DLD1 (cell line): ENCODE measurements at regions not wholly inside any gene's neighbourhood (a gene's known extent, or its start where the extent isn't known, plus 50 kb on each side); places are given as distances from the start of the nearest gene placed in this dataset.

ENCODE experiments used
- in situ Hi-C: cut with HindIII; loops from 2 replicates; pipeline ENCODE4 v1.10.0; 2017; ENCODE audit warnings: low sequenced_read_pairs

- in situ Hi-C loops: no loop called here
These were observed 292.5 kb downstream of the ETAA1 start for GRCh38 chr2:67689651-67690050.

DNA sequence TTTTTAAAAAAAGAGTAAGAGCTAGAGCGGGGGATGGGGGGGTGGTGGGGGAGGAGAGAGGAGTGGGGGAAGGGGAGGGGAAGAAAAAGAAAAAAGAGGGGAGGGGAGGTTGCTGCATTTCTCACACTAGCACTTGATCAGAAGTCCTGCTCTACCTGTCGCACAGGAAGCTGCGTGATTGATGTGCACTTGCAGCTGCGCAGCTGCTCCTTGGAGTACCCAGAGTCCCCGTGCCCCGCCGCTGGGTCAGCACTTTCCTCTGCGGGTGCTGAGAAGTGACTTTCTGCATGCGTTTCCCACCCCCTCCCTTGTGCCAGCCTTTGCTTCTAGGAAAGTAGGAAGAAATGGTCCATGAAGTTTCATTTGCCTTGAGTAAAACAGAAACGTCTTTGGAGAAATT lies 297.3 kb downstream of the ETAA1 start:
- in situ Hi-C loops: no loop called here

GRCh38 chr2:67701011-67701410 lies 303.9 kb downstream of the ETAA1 start:
- in situ Hi-C loops: no loop called here

- in situ Hi-C loops: no loop called here
These were observed 305.2 kb downstream of the ETAA1 start for GRCh38 chr2:67702284-67702683.

GRCh38 chr2:67702937-67703336 lies 305.8 kb downstream of the ETAA1 start:
- in situ Hi-C loops: no loop called here

DNA sequence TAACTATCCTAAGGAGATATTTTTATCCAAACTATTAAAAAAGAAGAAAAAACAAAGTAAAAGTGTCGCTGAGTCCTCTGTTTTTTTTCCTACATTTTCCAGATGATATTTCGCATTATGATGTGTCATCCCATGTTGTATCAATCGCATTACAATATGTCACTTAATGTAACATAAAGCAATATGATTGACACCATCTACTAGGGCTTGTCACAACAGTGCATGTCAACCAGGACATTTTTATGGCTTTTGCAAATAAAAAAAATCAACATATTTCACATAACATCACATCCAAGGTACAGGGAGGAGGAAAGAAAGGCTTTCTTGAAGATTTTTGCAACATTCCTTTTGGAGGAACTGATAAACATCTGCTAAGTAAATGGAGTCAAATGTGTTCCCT lies 308.9 kb downstream of the ETAA1 start:
- in situ Hi-C loops: no loop called here

DNA sequence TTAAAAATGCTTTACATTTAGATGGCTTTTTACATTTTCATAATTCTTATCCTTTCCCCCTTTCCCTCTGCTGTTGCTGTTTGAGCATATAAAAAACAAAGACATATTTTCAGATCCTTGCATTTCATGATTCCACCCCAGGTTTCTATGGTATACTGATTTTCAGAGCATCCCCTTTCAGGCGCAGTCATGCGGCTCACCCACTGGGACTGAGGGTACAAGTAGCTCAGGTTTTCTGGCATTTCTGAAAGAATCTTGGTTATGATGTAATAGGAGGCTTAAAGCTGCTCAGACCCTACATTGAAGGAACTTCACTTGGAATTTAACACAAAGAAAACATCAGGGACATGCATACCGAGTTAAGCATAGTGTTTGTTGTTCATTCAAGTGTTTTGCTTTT lies 310.8 kb downstream of the ETAA1 start:
- in situ Hi-C loops: no loop called here

DNA sequence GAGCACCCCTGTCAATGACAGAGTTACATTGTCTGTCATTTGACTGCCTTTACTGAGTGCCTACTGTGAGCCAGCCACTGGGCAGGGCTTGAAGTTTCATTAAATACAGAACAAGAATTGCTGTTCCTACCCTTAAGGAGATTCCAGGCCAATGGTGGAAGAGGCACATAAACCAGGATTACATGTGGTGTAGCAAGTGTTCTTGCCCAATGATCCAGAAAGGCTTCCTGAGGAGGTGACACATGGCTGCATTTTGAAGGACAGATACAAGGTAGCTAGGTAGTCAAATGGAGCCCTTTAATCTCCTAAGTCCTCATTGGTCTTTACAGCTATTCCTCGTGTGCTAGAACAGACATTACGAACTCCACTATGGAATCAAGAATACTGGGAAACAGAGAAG lies 312.7 kb downstream of the ETAA1 start:
- in situ Hi-C loops: no loop called here

DNA sequence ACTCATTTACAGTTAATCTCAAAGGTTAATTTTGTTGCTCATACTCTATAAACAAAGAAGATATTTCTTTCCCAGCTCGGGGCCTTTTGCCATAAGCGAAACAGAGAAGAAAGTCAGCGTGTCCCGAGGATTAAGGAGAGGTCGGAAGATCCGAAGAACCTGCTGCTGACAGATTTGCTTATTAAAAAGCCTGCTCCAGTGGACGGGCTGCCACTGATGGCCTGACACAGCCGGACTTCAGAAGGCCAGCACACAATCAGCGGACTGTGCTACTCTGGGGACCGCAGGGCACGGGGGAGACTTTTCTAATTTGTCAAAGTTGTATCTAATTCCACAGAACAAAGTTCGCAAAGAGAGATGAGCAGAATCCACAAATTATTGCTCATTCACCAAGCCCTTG lies 315.4 kb downstream of the ETAA1 start:
- in situ Hi-C loops: no loop called here

GRCh38 chr2:67713376-67713775 lies 316.2 kb downstream of the ETAA1 start:
- in situ Hi-C loops: no loop called here

DNA sequence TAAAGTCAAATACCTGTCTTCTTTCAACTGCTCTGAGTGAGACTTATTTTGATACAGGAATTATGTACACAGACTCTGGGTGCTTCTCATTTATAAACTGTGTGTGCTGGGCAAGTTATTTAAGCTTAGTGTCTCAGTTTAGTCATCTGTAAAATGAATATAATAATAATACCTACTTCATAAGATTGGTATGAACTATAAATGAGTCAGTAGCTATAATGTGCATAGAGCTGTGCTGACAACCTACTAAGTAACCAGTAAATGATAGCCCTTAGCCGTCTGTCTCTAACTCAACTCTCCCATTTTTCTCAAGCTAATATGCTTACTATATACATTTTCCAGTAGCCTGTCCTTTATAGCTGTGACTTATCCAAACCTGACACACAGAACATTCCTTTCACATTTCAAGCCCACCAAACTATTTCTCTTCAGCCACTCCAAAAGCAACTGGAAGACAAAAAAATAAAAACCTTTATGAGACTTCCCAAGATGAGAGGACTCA lies 319.8 kb downstream of the ETAA1 start:
- in situ Hi-C loops: no loop called here

- in situ Hi-C loops: no loop called here
These were observed 320.6 kb downstream of the ETAA1 start for GRCh38 chr2:67717692-67718091.

DNA sequence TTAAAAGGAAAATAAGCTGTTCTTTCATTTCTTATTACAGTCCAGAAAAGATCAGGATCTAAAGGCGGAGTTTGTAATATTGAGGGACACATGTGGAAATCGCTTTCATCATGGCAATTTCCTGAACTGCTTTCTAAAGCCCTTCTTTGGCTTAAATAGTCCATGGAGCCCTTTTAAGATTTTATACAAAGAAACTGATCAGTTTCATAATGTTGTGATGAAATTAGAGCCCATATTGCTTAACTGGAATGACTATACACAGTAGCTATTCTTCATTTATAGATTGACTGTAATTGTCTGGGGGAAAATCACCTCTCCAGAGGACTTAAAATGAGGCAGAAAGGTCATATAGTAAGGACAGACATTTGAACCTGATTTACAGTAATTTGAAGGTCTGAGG lies 322.2 kb downstream of the ETAA1 start:
- in situ Hi-C loops: no loop called here

DNA sequence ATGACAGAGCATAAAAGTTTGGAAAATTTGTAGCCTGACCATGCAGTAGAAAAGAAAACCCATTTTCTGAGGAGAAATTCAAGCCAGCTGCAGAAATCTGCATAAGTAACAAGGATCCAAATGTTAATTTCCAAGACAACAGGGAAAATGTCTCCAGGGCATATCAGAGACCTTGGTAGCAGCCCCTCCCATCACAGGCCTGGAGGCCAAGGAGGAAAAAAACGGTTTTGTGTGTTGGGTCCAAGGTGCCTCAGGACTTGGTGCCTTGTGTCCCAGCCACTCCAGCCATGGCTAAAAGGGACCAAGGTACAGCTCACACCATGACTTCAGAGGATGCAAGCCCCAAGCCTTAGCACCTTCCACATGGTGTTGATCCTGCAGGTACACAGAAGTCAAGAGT lies 324.4 kb downstream of the ETAA1 start:
- in situ Hi-C loops: no loop called here

DNA sequence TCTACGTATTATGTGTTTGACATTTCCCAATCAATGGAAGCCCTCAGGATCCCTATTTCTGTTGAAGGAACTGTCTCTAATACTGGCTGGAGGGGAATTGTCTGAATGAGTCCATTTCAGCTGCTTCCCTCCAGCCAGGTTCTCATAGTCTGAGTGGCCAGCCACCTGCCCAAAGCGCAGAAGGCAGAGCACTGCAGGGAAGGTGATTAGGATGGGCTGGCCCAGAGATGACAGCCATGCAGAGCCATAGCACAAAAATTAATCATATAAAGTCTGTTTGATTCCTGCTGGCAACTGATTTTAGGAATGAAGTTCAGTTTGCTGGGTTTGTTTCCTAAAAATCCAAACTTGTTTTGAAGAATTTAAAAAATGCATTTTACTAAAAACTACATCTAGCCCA lies 327.1 kb downstream of the ETAA1 start:
- in situ Hi-C loops: no loop called here

- in situ Hi-C loops: no loop called here
These were observed 328.6 kb downstream of the ETAA1 start for GRCh38 chr2:67725731-67726130.

GRCh38 chr2:67726416-67726815 lies 329.3 kb downstream of the ETAA1 start:
- in situ Hi-C loops: no loop called here

DNA sequence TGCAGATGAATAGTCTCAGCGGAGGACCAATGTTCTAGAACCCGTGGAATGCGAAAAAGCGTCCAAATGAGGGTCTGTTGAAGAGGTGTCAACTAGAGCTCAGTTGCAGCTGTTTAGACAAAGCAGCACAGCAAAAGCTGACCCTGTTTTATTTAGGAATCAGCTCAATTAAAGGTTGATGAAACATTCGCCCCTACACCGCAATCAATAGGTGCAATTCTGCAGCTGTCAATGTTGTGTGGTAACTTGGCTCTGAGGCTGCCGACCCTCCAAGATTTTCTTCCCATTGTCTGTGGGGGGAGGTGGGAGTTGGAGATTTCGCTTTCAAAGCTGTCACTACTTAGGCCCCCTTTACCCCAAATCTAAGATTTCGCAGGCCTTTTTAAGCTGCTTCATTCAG lies 330.0 kb downstream of the ETAA1 start:
- in situ Hi-C loops: no loop called here

DNA sequence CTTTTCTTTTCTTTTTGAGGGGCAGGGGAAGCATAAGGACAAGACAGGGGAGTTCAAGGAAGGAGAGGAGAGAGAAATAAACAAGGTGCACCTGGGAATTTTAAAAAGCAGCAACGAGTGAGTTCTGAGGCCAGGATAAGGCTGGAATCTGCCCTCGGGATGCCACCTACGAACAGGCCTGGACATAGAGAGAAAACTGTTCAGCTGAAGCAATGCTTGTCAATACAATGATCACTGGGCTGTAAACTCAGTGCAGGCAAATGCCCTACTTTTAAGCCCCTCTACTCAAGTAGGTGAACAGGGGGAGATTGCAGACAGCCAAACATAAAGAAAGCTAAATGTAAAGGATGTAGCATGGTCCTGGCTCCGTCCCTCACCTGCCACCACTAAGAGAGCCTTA lies 330.5 kb downstream of the ETAA1 start:
- in situ Hi-C loops: no loop called here

- in situ Hi-C loops: no loop called here
These were observed 332.3 kb downstream of the ETAA1 start for GRCh38 chr2:67729474-67729873.

GRCh38 chr2:67733517-67733916 lies 329.3 kb downstream of the C1D start:
- in situ Hi-C loops: no loop called here

- in situ Hi-C loops: no loop called here
These were observed 310.6 kb downstream of the C1D start for GRCh38 chr2:67752199-67752598.

GRCh38 chr2:67752969-67753368 lies 309.8 kb downstream of the C1D start:
- in situ Hi-C loops: no loop called here
